ENCODE measurements at regions not wholly inside any gene's neighbourhood (a gene's known extent, or its start where the extent isn't known, plus 50 kb on each side); places are given as distances from the start of the nearest gene placed in this dataset.

GRCh38 chr4:103449296-103450023 is 251.3 kb upstream of the CENPE start:
- H3K4me3 ChIP-seq = no peak overlapping the region
- no peak overlapping the region for H3K27ac ChIP-seq
- 78 to 81% methylated on average over 2 of the region's 2 CpGs for WGBS, 2 donors
- H3K9me3 ChIP-seq = no peaks in the 10 kb centered on the region
- TF ChIP-seq EP300 (IDR thresholded peaks at IDR 0.05) = no peak
- TF ChIP-seq POLR2A (IDR thresholded peaks at IDR 0.05) = no peak
- TF ChIP-seq POLR2AphosphoS5 (IDR thresholded peaks at IDR 0.05) = no peak
- no peak for TF ChIP-seq CTCF (IDR thresholded peaks at IDR 0.05)
- no peaks in the 10 kb centered on the region for H3K4me1 ChIP-seq
- no peak for DNase-seq
- intact Hi-C loops (cut with DNase I) = no loop called here
- H3K36me3 ChIP-seq = no peaks in the 10 kb centered on the region
- no peaks in the 10 kb centered on the region for H3K27me3 ChIP-seq

- intact Hi-C loops (cut with DNase I) = no loop called here
- no peak overlapping the region for H3K27ac ChIP-seq
- TF ChIP-seq POLR2A (IDR thresholded peaks at IDR 0.05) (no peak), CTCF (IDR thresholded peaks at IDR 0.05) (no peak), EP300 (IDR thresholded peaks at IDR 0.05) (no peak), POLR2AphosphoS5 (IDR thresholded peaks at IDR 0.05) (no peak)
- H3K4me3 ChIP-seq = no peak overlapping the region
- H3K4me1 ChIP-seq = no peaks in the 10 kb centered on the region
- no peak for DNase-seq
- 69 to 80% methylated on average over 1 of the region's 1 CpG for WGBS, 2 donors
- no peaks in the 10 kb centered on the region for H3K36me3 ChIP-seq
- no peaks in the 10 kb centered on the region for H3K27me3 ChIP-seq
- H3K9me3 ChIP-seq = no peaks in the 10 kb centered on the region
These were observed 247.2 kb upstream of the CENPE start for GRCh38 chr4:103445377-103445776.

GRCh38 chr4:103443324-103443723 is 245.2 kb upstream of the CENPE start:
- Histone ChIP-seq H3K4me3 (no peak overlapping the region), H3K9me3 (peaks cover 0 to 1% (median 0%) of the 10 kb centered on the region in 4 donors), H3K27me3 (no peaks in the 10 kb centered on the region), H3K27ac (no peak overlapping the region), H3K36me3 (no peaks in the 10 kb centered on the region), H3K4me1 (no peaks in the 10 kb centered on the region)
- DNase-seq = no peak
- intact Hi-C loops (cut with DNase I) = no loop called here
- WGBS, 2 donors = 29 to 68% methylated on average over 3 of the region's 3 CpGs
- no peak for TF ChIP-seq EP300 (IDR thresholded peaks at IDR 0.05)
- TF ChIP-seq CTCF (IDR thresholded peaks at IDR 0.05) = no peak
- no peak for TF ChIP-seq POLR2AphosphoS5 (IDR thresholded peaks at IDR 0.05)
- TF ChIP-seq POLR2A (IDR thresholded peaks at IDR 0.05) = no peak

GRCh38 chr4:103429283-103429682 is 231.1 kb upstream of the CENPE start:
- Histone ChIP-seq H3K9me3 (no peaks in the 10 kb centered on the region), H3K4me1 (no peaks in the 10 kb centered on the region), H3K36me3 (no peaks in the 10 kb centered on the region), H3K27ac (no peak overlapping the region), H3K4me3 (no peak overlapping the region), H3K27me3 (no peaks in the 10 kb centered on the region)
- no peak for DNase-seq
- no peak for TF ChIP-seq POLR2A (IDR thresholded peaks at IDR 0.05)
- TF ChIP-seq POLR2AphosphoS5 (IDR thresholded peaks at IDR 0.05) = no peak
- TF ChIP-seq CTCF (IDR thresholded peaks at IDR 0.05) = no peak
- TF ChIP-seq EP300 (IDR thresholded peaks at IDR 0.05) = no peak
- intact Hi-C loops (cut with DNase I) = no loop called here
- 34 to 59% methylated on average over 7 of the region's 7 CpGs for WGBS, 2 donors

GRCh38 chr4:103425406-103425805 is 227.3 kb upstream of the CENPE start:
- DNase-seq = no peak
- H3K27me3 ChIP-seq = no peaks in the 10 kb centered on the region
- no peaks in the 10 kb centered on the region for H3K9me3 ChIP-seq
- WGBS, 2 donors = 34 to 72% methylated on average over 1 of the region's 1 CpG
- H3K4me1 ChIP-seq = no peaks in the 10 kb centered on the region
- H3K4me3 ChIP-seq = no peak overlapping the region
- intact Hi-C loops (cut with DNase I) = no loop called here
- no peak overlapping the region for H3K27ac ChIP-seq
- TF ChIP-seq POLR2A (IDR thresholded peaks at IDR 0.05) (no peak), EP300 (IDR thresholded peaks at IDR 0.05) (no peak), POLR2AphosphoS5 (IDR thresholded peaks at IDR 0.05) (no peak), CTCF (IDR thresholded peaks at IDR 0.05) (no peak)
- no peaks in the 10 kb centered on the region for H3K36me3 ChIP-seq

All from sigmoid colon (tissue), 6 donors.